ENCODE measurements at regions not wholly inside any gene's neighbourhood (a gene's known extent, or its start where the extent isn't known, plus 50 kb on each side); places are given as distances from the start of the nearest gene placed in this dataset.

DNA sequence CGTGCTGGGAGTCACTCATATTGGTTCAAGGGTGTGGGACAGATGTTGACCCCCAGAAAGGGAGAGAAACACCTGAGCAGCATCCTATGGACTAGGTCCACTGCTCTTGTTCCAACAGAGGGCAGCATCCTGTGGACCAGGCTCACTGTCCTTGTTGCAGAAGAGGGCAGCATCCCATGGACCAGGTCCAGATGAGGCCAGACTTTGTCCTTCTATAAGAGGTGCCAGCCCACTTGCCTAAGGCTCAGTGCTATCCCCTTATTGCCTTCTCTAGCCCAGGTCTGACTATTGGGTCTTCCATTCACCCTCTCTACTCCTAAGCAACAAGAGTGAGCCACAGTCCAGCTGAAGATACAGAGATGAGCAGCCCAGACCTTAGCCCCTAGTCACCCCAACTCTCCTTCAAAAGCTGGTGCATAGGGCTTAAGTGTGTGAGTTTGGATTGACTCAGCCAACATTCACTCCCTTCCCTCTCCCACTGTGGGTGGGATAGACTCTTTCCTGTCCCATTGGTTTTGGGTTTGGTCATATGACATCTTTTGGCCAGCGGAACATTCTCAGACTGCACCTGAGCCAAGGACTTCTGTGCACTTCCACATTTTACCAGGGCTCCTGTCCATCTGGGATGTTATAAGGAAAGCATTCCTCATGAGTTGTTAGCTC, 132.4 kb upstream of the GPC1 start:
- Histone ChIP-seq H3K4me2 (ENCODE audit: low read length) (no peak overlapping the region), H3K27ac (no peak overlapping the region), H3K9me3 (ENCODE audit: control insufficient read depth, low read length) (no peaks in the 10 kb centered on the region), H3K27me3 (ENCODE audit: control insufficient read depth, insufficient read depth, low read length) (no peaks in the 10 kb centered on the region), H3K9ac (no peak overlapping the region), H3K79me2 (no peaks in the 10 kb centered on the region), H2AFZ (no peak overlapping the region), H3K4me3 (ENCODE audit: low read depth, low read length) (no peak overlapping the region), H3K4me1 (no peaks in the 10 kb centered on the region), H3K36me3 (ENCODE audit: control insufficient read depth, insufficient read depth, low read length) (no peaks in the 10 kb centered on the region)
- TF ChIP-seq, protein P1, sequence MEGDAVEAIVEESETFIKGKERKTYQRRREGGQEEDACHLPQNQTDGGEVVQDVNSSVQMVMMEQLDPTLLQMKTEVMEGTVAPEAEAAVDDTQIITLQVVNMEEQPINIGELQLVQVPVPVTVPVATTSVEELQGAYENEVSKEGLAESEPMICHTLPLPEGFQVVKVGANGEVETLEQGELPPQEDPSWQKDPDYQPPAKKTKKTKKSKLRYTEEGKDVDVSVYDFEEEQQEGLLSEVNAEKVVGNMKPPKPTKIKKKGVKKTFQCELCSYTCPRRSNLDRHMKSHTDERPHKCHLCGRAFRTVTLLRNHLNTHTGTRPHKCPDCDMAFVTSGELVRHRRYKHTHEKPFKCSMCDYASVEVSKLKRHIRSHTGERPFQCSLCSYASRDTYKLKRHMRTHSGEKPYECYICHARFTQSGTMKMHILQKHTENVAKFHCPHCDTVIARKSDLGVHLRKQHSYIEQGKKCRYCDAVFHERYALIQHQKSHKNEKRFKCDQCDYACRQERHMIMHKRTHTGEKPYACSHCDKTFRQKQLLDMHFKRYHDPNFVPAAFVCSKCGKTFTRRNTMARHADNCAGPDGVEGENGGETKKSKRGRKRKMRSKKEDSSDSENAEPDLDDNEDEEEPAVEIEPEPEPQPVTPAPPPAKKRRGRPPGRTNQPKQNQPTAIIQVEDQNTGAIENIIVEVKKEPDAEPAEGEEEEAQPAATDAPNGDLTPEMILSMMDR (IDR thresholded peaks at IDR 0.05): no peak

DNA sequence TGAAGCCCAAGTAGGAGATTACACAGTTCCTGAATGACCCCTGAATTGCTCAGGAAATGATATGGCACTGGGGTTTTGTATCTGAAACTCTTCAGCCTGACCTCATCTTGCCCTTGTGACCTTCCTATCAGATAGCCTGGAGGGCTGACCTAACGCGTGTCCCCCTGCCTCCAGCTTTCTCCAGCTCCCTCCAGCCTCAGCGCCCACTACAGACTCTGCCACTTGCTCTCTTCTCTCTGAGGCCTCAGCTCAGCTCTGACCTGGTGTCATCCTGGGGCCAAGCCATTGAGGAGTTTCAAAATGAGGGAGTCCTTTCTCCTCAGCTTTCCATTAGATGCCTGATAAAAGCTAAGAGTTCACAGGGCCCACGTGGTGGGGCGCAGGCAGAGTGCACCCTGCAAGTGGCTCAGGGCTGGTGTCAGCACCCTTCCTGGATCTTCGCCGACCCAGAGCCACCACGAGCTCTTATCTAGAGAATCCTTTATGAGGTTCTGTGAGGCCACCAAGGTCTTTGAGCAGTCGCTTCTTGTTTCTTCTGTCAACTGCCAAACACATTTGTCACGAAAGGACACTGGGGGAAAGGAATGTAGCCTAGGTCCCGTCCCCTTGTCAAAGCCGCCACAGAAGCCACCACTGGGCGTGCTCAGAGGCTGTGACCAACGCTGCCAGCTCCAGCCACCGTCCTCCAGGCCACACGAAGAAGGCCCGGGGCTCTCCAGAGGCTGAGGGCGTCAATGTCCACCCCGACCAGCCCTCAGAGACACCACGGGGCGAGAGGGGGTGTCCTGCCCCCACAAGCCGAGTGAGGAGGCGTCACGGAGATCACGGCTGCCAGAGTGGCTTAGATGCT, 131.3 kb upstream of the GPC1 start:
- TF ChIP-seq, protein P1 (IDR thresholded peaks at IDR 0.05): no peak
- H3K27me3 ChIP-seq (ENCODE audit: control insufficient read depth, insufficient read depth, low read length): no peaks in the 10 kb centered on the region
- H3K4me1 ChIP-seq: no peaks in the 10 kb centered on the region
- H3K4me3 ChIP-seq (ENCODE audit: low read depth, low read length): no peak overlapping the region
- H2AFZ ChIP-seq: no peak overlapping the region
- H3K4me2 ChIP-seq (ENCODE audit: low read length): no peak overlapping the region
- no peak overlapping the region for H3K9ac ChIP-seq
- H3K27ac ChIP-seq: no peak overlapping the region
- H3K9me3 ChIP-seq (ENCODE audit: control insufficient read depth, low read length): no peaks in the 10 kb centered on the region
- H3K79me2 ChIP-seq: no peaks in the 10 kb centered on the region
- H3K36me3 ChIP-seq (ENCODE audit: control insufficient read depth, insufficient read depth, low read length): no peaks in the 10 kb centered on the region

DNA sequence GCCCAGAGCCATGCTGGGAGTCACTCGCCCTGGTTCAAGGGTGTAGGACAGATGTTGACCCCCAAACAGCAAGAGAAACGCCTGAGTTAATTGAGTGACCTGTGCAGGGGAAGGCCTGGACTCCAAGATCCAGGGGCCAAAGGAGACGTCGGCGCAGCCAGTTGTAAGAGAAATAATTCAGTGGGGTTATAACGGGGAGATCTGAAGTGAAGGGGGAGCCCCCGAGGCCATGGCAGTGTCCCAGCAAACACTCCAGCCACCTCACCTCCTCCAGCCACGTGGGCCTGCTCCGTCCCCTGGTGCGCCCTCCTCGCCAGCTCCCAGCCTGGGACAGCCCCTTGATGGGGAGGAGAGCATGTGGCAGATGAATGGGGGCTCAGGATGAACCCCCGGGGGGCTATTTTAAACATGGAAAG, 130.7 kb upstream of the GPC1 start:
- Histone ChIP-seq H3K4me2 (ENCODE audit: low read length) (no peak overlapping the region), H3K4me1 (no peaks in the 10 kb centered on the region), H3K9me3 (ENCODE audit: control insufficient read depth, low read length) (no peaks in the 10 kb centered on the region), H2AFZ (no peak overlapping the region), H3K27me3 (ENCODE audit: control insufficient read depth, insufficient read depth, low read length) (no peaks in the 10 kb centered on the region), H3K4me3 (ENCODE audit: low read depth, low read length) (no peak overlapping the region), H3K36me3 (ENCODE audit: control insufficient read depth, insufficient read depth, low read length) (no peaks in the 10 kb centered on the region), H3K9ac (no peak overlapping the region), H3K27ac (no peak overlapping the region), H3K79me2 (no peaks in the 10 kb centered on the region)
- TF ChIP-seq, protein P1 (IDR thresholded peaks at IDR 0.05): no peak

DNA sequence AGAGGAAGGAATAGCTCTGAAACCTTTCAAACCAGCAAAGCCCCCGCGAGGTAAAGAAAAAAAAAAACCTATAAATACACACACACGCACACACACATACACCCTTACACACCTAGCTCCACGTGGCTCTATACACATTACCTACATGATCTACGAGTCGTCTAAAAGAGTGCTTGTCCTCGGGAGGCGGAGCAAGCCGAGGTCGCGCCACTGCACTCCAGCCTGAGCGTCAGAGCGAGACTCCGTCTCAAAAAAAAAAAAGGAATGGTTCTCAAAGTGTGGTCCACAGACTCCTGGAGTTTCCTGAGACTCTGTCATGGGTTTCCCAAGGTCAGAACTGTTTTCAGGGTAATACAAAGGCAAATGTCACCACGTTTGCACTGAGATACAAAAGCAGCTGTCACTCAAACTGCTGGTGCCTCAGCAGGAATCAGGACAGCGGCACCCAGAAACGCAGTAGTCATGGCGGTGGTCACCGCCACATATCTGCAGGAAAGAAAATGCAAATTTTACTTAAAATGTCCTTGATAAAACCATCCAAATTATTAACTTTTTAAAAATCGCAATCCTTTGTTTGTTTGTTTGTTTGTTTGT, 130.0 kb upstream of the GPC1 start:
- Histone ChIP-seq H3K4me2 (ENCODE audit: low read length) (no peak overlapping the region), H3K4me3 (ENCODE audit: low read depth, low read length) (no peak overlapping the region), H3K4me1 (no peaks in the 10 kb centered on the region), H2AFZ (no peak overlapping the region), H3K9ac (no peak overlapping the region), H3K79me2 (no peaks in the 10 kb centered on the region), H3K27ac (no peak overlapping the region), H3K27me3 (ENCODE audit: control insufficient read depth, insufficient read depth, low read length) (no peaks in the 10 kb centered on the region), H3K36me3 (ENCODE audit: control insufficient read depth, insufficient read depth, low read length) (no peaks in the 10 kb centered on the region), H3K9me3 (ENCODE audit: control insufficient read depth, low read length) (no peaks in the 10 kb centered on the region)
- TF ChIP-seq, protein P1 (IDR thresholded peaks at IDR 0.05): no peak
